A549 (cell line): ENCODE measurements at regions not wholly inside any gene's neighbourhood (a gene's known extent, or its start where the extent isn't known, plus 50 kb on each side); places are given as distances from the start of the nearest gene placed in this dataset.

Source experiments
- EP300 ChIP-seq, 2 experiments: fragments of >200 bp; sonication (Bioruptor Twin); formaldehyde crosslinking; IDR thresholded peaks; 2 replicates in 1 of 2; 3 replicates in 1 of 2; pipeline ENCODE4 v1.6.1; 2016 to 2017
- FOSL2 ChIP-seq, 2 experiments: fragments of 450-650 bp in 1 of 2; fragments of >200 bp in 1 of 2; sonication (Bioruptor Twin) in 1 of 2; formaldehyde crosslinking; IDR thresholded peaks; 2 replicates each; pipeline versions ENCODE4 v1.5.0 to v1.6.1; 2016 to 2020; ENCODE audit warnings: mild to moderate bottlenecking in 1 of 2, moderate library complexity in 1 of 2
- MYC ChIP-seq: IDR thresholded peaks from 2 replicates; pipeline ENCODE4 v1.6.1; 2012; ENCODE audit warnings: mild to moderate bottlenecking, inconsistent platforms, low read length, improper control_type of control experiment, borderline replicate concordance
- PHF8 ChIP-seq: fragments of 200-600 bp; sonication (generic); IDR thresholded peaks from 2 replicates; pipeline ENCODE4 v1.6.1; 2016; ENCODE audit warnings: low read depth, mild to moderate bottlenecking, antibody characterized with exemption, moderate library complexity, borderline replicate concordance
- POLR2A ChIP-seq: IDR thresholded peaks from 2 replicates; pipeline ENCODE4 v1.6.1; 2012; ENCODE audit warnings: mild to moderate bottlenecking, low read length
- RARB ChIP-seq: fragments of 250-450 bp; sonication (Bioruptor Pico); IDR thresholded peaks from 2 replicates; pipeline ENCODE4 v1.8.0; 2021; ENCODE audit warnings: mild to moderate bottlenecking, moderate library complexity
- ZFP36 ChIP-seq: fragments of 450-650 bp; IDR thresholded peaks from 2 replicates; pipeline ENCODE4 v1.6.1; 2014; ENCODE audit warnings: borderline replicate concordance; ENCODE audit not compliant: partially characterized antibody
- TF ChIP-seq, protein P1 (sequence below): fragments of >200 bp; sonication (Bioruptor Twin); formaldehyde crosslinking; IDR thresholded peaks from 3 replicates; pipeline ENCODE4 v1.5.1; 2016
- TF ChIP-seq, protein P2 (sequence below): IDR thresholded peaks from 2 replicates; pipeline ENCODE4 v1.6.1; 2012
- TF ChIP-seq, protein P3 (sequence below): IDR thresholded peaks from 2 replicates; pipeline ENCODE4 v1.6.1; 2012

DNA sequence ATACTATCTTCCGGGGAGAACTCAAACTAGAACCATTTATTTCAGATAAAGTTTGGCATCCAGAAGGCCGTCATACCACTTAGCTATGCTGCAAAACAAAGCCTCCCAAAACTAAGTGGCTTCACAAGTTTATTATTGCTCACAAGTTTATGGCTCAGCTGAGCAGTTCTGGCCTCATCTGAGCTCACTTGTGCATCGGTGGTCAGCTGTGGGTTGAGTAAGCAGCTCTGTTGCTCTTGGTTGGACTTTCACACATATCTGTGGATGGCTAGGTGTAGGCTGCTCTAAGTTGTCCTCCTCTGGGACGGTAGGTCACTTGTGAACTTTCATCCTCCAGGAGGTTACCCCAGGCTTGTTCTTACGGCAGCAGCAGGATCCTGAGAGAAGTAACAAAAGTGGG, 162.7 kb downstream of the BTG1 start:
- TF ChIP-seq, protein P1, sequence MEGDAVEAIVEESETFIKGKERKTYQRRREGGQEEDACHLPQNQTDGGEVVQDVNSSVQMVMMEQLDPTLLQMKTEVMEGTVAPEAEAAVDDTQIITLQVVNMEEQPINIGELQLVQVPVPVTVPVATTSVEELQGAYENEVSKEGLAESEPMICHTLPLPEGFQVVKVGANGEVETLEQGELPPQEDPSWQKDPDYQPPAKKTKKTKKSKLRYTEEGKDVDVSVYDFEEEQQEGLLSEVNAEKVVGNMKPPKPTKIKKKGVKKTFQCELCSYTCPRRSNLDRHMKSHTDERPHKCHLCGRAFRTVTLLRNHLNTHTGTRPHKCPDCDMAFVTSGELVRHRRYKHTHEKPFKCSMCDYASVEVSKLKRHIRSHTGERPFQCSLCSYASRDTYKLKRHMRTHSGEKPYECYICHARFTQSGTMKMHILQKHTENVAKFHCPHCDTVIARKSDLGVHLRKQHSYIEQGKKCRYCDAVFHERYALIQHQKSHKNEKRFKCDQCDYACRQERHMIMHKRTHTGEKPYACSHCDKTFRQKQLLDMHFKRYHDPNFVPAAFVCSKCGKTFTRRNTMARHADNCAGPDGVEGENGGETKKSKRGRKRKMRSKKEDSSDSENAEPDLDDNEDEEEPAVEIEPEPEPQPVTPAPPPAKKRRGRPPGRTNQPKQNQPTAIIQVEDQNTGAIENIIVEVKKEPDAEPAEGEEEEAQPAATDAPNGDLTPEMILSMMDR, result no peak
- TF ChIP-seq FOSL2 (IDR thresholded peaks at IDR 0.05) (no peak), FOSL2 (CRISPR knock-in tag; IDR thresholded peaks at IDR 0.05) (no peak), PHF8 (no peak), MYC (no peak), POLR2A (no peak), EP300 (IDR thresholded peaks at IDR 0.05) (no peak), ZFP36 (no peak), RARB (CRISPR knock-in tag) (no peak)
- TF ChIP-seq, protein P2, sequence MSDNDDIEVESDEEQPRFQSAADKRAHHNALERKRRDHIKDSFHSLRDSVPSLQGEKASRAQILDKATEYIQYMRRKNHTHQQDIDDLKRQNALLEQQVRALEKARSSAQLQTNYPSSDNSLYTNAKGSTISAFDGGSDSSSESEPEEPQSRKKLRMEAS, result no peak
- TF ChIP-seq, protein P3, sequence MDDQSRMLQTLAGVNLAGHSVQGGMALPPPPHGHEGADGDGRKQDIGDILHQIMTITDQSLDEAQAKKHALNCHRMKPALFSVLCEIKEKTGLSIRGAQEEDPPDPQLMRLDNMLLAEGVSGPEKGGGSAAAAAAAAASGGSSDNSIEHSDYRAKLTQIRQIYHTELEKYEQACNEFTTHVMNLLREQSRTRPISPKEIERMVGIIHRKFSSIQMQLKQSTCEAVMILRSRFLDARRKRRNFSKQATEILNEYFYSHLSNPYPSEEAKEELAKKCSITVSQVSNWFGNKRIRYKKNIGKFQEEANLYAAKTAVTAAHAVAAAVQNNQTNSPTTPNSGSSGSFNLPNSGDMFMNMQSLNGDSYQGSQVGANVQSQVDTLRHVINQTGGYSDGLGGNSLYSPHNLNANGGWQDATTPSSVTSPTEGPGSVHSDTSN, result no peak
